ENCODE measurements at regions not wholly inside any gene's neighbourhood (a gene's known extent, or its start where the extent isn't known, plus 50 kb on each side); places are given as distances from the start of the nearest gene placed in this dataset.

- no peak for TF ChIP-seq CTCF (IDR thresholded peaks at IDR 0.05; ENCODE audit: low read depth, low read length, missing control alignments)
- H3K4me3 ChIP-seq (ENCODE audit: low read depth, low read length) = no peak overlapping the region
- H3K27me3 ChIP-seq (replicated peaks) = no peaks in the 10 kb centered on the region
- no peak for DNase-seq
- in situ Hi-C loops (cut with HindIII; ENCODE audit: low pct_ligation_motif_present, low sequenced_read_pairs) = no loop called here
- H3K36me3 ChIP-seq (replicated peaks) = no peaks in the 10 kb centered on the region
- no peak overlapping the region for H3K27ac ChIP-seq
Measured at GRCh38 chr1:4045397-4046010, 145.4 kb upstream of the C1orf174 start.

DNA sequence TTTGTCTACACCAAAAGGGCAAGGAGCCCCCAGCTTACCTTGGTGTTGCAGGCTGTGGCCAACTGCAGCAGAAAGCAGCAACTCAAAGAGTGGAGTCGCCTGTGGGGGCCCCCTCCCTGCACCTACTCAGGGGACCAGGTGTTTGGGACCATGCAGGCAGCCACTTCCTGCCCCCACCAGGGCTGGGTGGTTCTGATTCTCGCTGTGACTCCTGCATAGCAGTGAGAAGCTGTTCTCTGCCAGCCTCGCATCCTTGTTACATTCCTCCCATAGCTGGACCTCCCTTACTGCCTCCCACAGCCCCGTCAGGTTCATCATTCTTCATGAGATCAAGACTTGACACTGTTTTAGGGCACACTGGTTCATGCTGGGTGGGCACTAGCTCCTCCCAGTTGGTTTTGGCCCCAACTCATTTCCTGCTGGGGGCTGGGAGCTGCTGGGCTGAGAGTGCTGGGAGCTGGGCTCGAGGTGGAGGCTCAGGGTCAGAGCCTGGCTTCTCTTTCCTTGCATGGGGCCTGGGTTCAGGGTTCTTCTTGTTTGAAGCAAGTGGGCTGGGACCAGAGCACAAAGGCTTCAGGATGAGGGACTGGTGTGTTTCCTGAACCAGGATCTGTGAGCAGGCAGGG lies 146.9 kb upstream of the C1orf174 start:
- no peak for TF ChIP-seq CTCF (IDR thresholded peaks at IDR 0.05; ENCODE audit: low read depth, low read length, missing control alignments)
- Histone ChIP-seq H3K27me3 (replicated peaks) (no peaks in the 10 kb centered on the region), H3K4me3 (ENCODE audit: low read depth, low read length) (no peak overlapping the region), H3K27ac (no peak overlapping the region), H3K36me3 (replicated peaks) (no peaks in the 10 kb centered on the region)
- DNase-seq = no peak
- in situ Hi-C loops (cut with HindIII; ENCODE audit: low pct_ligation_motif_present, low sequenced_read_pairs) = no loop called here

DNA sequence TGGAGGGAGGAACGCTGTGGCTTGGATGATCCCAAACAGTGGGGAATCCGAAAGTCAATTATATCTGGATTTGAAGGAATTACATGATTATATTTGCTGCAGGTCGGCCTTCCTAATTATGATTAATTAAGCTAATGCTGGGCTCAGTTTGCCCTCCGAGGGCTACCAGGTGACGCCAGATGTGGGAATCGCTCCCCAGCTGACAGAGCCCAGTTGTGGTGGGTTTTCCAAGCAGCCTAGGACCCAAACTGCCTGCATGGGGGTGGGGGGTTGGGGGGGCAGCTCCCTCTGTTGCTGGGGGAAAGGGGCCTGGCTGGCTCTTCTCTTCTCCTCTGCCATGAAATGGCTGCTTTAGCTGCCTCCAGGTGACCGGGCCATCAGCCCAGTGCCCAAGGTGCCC lies 147.6 kb upstream of the C1orf174 start:
- Histone ChIP-seq H3K36me3 (replicated peaks) (no peaks in the 10 kb centered on the region), H3K27me3 (replicated peaks) (no peaks in the 10 kb centered on the region), H3K4me3 (ENCODE audit: low read depth, low read length) (no peak overlapping the region), H3K27ac (no peak overlapping the region)
- TF ChIP-seq CTCF (IDR thresholded peaks at IDR 0.05; ENCODE audit: low read depth, low read length, missing control alignments) = no peak
- no peak for DNase-seq
- in situ Hi-C loops (cut with HindIII; ENCODE audit: low pct_ligation_motif_present, low sequenced_read_pairs) = no loop called here

DNA sequence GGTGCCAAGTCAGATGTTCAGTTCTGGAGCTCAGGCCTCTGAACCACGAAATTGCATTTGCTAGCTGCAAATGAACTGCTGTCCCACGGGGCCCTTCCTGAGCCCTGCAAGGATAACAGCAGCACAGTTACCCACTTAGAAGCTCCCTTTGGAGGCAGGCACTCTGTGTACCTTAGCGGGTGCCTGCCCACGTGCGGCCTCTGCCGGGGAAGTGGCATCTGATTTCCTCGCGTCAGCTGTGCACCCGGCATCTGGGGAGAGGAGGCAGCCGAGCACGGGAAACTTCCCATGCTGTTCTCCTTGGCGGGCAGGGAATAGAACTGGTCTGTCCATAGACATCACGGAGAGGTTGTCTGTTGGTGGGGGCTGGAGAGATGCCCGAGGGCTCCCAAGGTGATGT lies 148.0 kb upstream of the C1orf174 start:
- no peak for TF ChIP-seq CTCF (IDR thresholded peaks at IDR 0.05; ENCODE audit: low read depth, low read length, missing control alignments)
- no peaks in the 10 kb centered on the region for H3K36me3 ChIP-seq (replicated peaks)
- in situ Hi-C loops (cut with HindIII; ENCODE audit: low pct_ligation_motif_present, low sequenced_read_pairs) = no loop called here
- no peak overlapping the region for H3K27ac ChIP-seq
- H3K27me3 ChIP-seq (replicated peaks) = no peaks in the 10 kb centered on the region
- no peak overlapping the region for H3K4me3 ChIP-seq (ENCODE audit: low read depth, low read length)
- DNase-seq = no peak

- H3K4me3 ChIP-seq (ENCODE audit: low read depth, low read length) = no peak overlapping the region
- no peak for DNase-seq
- H3K27ac ChIP-seq = no peak overlapping the region
- in situ Hi-C loops (cut with HindIII; ENCODE audit: low pct_ligation_motif_present, low sequenced_read_pairs) = no loop called here
- no peak for TF ChIP-seq CTCF (IDR thresholded peaks at IDR 0.05; ENCODE audit: low read depth, low read length, missing control alignments)
- H3K36me3 ChIP-seq (replicated peaks) = no peaks in the 10 kb centered on the region
- no peaks in the 10 kb centered on the region for H3K27me3 ChIP-seq (replicated peaks)
Measured at GRCh38 chr1:4048921-4049320, 148.8 kb upstream of the C1orf174 start.

DNA sequence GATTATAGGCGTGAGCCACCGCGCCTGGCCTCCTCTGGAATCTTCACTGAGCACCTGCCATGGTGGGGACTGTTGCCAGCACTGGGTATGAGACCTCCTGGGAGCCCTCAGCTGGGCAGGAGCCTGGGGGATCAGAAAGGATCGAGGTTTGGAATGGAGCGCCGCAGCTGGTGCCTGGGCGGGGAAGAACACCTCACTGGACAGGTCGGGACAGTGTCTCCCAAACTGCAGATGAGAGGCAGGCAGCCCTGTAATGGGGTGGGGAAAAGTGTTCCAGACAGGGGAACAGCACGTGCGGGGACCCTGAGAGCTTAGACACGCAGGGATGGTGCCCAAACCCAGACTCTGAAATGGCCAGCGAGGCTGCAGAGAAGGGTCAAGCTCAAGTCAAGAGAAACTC lies 150.9 kb upstream of the C1orf174 start:
- Histone ChIP-seq H3K27ac (no peak overlapping the region), H3K36me3 (replicated peaks) (no peaks in the 10 kb centered on the region), H3K27me3 (replicated peaks) (no peaks in the 10 kb centered on the region), H3K4me3 (ENCODE audit: low read depth, low read length) (no peak overlapping the region)
- DNase-seq = no peak
- TF ChIP-seq CTCF (IDR thresholded peaks at IDR 0.05; ENCODE audit: low read depth, low read length, missing control alignments) = no peak
- in situ Hi-C loops (cut with HindIII; ENCODE audit: low pct_ligation_motif_present, low sequenced_read_pairs) = no loop called here

Measured in brain microvascular endothelial cell (primary cell).